ENCODE measurements at regions not wholly inside any gene's neighbourhood (a gene's known extent, or its start where the extent isn't known, plus 50 kb on each side); places are given as distances from the start of the nearest gene placed in this dataset.

DNA sequence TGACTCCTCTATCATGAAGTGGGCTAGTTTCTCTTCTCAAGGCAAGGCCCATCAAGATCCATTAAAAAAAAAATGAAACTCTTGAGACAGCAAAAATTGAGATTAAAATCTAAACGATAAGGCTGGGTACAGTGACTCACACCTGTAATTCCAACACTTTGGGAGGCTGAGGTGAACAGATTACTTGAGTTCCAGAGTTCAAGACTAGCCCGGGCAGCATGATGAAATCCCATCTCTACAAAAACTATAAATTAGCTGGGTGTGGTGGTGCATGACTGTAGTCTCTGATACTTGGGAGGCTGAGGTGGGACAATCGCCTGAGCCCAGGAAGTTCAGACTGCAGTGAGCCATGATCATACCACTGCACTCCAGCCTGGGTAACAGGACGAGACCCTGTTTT, 226.5 kb upstream of the SOX5 start:
- DNase-seq (ENCODE audit: low read depth) = no peak
- no peak overlapping the region for H3K4me3 ChIP-seq (ENCODE audit: low read depth, low read length)
- TF ChIP-seq, protein P1, sequence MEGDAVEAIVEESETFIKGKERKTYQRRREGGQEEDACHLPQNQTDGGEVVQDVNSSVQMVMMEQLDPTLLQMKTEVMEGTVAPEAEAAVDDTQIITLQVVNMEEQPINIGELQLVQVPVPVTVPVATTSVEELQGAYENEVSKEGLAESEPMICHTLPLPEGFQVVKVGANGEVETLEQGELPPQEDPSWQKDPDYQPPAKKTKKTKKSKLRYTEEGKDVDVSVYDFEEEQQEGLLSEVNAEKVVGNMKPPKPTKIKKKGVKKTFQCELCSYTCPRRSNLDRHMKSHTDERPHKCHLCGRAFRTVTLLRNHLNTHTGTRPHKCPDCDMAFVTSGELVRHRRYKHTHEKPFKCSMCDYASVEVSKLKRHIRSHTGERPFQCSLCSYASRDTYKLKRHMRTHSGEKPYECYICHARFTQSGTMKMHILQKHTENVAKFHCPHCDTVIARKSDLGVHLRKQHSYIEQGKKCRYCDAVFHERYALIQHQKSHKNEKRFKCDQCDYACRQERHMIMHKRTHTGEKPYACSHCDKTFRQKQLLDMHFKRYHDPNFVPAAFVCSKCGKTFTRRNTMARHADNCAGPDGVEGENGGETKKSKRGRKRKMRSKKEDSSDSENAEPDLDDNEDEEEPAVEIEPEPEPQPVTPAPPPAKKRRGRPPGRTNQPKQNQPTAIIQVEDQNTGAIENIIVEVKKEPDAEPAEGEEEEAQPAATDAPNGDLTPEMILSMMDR (IDR thresholded peaks at IDR 0.05; ENCODE audit: insufficient read depth, low read depth, low read length) = no peak

- no peak overlapping the region for H3K4me3 ChIP-seq (ENCODE audit: low read depth, low read length)
- TF ChIP-seq, protein P1 (IDR thresholded peaks at IDR 0.05; ENCODE audit: insufficient read depth, low read depth, low read length) = no peak
- no peak for DNase-seq (ENCODE audit: low read depth)
Measured at GRCh38 chr12:24175284-24175683, 225.8 kb upstream of the SOX5 start.

DNA sequence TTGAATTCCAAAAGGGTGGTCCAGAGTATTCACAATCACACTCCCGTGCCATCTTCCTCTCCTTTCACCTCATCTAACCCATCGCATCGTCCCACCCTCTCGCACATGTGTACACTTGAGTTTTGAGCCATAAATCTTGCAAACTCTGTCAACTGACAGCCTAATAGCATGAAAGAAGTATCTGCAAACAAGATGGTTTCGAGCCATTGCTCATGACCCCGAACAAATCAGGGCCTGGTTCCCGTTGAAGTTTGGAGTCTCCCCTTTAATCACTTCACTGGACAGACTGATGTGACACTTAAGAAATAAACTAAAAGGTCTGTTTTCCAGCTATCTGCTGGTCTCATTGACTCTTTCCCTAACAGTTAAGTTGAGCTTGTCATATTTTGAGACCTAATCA, 223.6 kb upstream of the SOX5 start:
- no peak overlapping the region for H3K4me3 ChIP-seq (ENCODE audit: low read depth, low read length)
- no peak for DNase-seq (ENCODE audit: low read depth)
- TF ChIP-seq, protein P1 (IDR thresholded peaks at IDR 0.05; ENCODE audit: insufficient read depth, low read depth, low read length) = no peak

DNA sequence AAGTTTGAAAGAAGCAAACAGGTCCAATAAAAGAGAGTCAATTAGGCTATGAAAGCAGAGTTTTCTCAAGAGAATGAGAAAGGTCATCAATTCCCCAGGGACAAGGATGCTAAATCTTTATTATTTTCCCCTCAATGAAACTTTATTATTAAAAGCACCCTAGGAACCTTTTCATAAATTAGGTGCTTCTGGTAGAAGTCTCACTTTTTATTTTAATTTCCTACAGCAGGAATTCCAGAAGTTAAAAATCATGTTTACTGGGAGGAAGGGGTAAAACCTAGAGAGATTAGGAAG, 223.2 kb upstream of the SOX5 start:
- TF ChIP-seq, protein P1 (IDR thresholded peaks at IDR 0.05; ENCODE audit: insufficient read depth, low read depth, low read length) = no peak
- no peak overlapping the region for H3K4me3 ChIP-seq (ENCODE audit: low read depth, low read length)
- DNase-seq (ENCODE audit: low read depth) = no peak

GRCh38 chr12:24172031-24172772, 222.7 kb upstream of the SOX5 start:
- no peak for DNase-seq (ENCODE audit: low read depth)
- H3K4me3 ChIP-seq (ENCODE audit: low read depth, low read length) = no peak overlapping the region
- TF ChIP-seq, protein P1 (IDR thresholded peaks at IDR 0.05; ENCODE audit: insufficient read depth, low read depth, low read length) = no peak

- H3K4me3 ChIP-seq (ENCODE audit: low read depth, low read length) = no peak overlapping the region
- DNase-seq (ENCODE audit: low read depth) = no peak
- TF ChIP-seq, protein P1 (IDR thresholded peaks at IDR 0.05; ENCODE audit: insufficient read depth, low read depth, low read length) = no peak
Measured at GRCh38 chr12:24155042-24155441, 205.6 kb upstream of the SOX5 start.

DNA sequence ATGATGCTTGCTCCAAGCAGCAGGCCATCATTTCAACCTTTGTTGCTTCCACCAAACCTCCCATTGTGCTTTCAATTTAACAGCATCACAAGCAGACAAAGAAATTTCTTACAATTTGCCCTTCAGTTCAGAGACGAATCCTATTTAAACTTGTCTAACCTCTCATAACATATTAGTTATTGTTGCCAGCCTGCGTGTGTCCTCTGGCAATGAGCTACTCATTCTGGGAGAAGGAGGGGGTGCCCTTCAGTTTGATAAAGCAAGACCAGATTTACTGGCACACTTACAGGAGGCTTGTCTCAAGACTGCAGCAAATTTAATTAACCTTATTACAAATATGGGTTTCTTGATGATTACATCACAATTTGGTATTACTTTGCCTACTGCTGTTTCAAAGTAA, 203.6 kb upstream of the SOX5 start:
- TF ChIP-seq, protein P1 (IDR thresholded peaks at IDR 0.05; ENCODE audit: insufficient read depth, low read depth, low read length) = no peak
- DNase-seq (ENCODE audit: low read depth) = no peak
- no peak overlapping the region for H3K4me3 ChIP-seq (ENCODE audit: low read depth, low read length)

Data from fibroblast of villous mesenchyme (primary cell).